Adrenal gland (tissue), 9 donors: ENCODE measurements at regions not wholly inside any gene's neighbourhood (a gene's known extent, or its start where the extent isn't known, plus 50 kb on each side); places are given as distances from the start of the nearest gene placed in this dataset.

Experiments used
- DNase-seq, 7 donors: peaks; one replicate each; pipeline ENCODE4 v3.0.0-alpha.2; 2019 to 2020
- H3K27ac ChIP-seq, 5 donors: fragments of 200-600 bp; sonication (generic) in 4 of 5; 1 replicate in 3 of 5; 2 replicates in 2 of 5; pipeline versions ENCODE4 v1.5.1 to v1.8.0; 2016 to 2020; ENCODE audit warnings: mild to moderate bottlenecking in 1 of 5
- H3K27me3 ChIP-seq: fragments of 200-600 bp; 2 replicates; pipeline ENCODE4 v1.8.0; 2021
- H3K36me3 ChIP-seq, 2 donors: fragments of 200-600 bp; replicated peaks in 1 of 2; 1 replicate in 1 of 2; 2 replicates in 1 of 2; pipeline versions ENCODE4 v1.5.1 to v1.8.0; 2018 to 2022
- H3K4me1 ChIP-seq, 2 donors: fragments of 200-600 bp; replicated peaks in 1 of 2; 1 replicate in 1 of 2; 2 replicates in 1 of 2; pipeline versions ENCODE4 v1.5.1 to v1.8.0; 2018 to 2021
- H3K4me3 ChIP-seq, 4 donors: fragments of 200-600 bp; sonication (generic) in 3 of 4; one replicate each; pipeline ENCODE4 v1.5.1; 2016 to 2018
- H3K9me3 ChIP-seq, 3 donors: fragments of 200-600 bp; sonication (generic) in 1 of 3; replicated peaks in 1 of 3; 1 replicate in 2 of 3; 2 replicates in 1 of 3; pipeline versions ENCODE4 v1.5.1 to v1.8.0; 2016 to 2021
- POLR2A ChIP-seq, 2 donors: fragments of 450-650 bp; IDR thresholded peaks; one replicate each; pipeline ENCODE4 v1.6.1; 2017; ENCODE audit warnings: antibody characterized with exemption in 2 of 2, mild to moderate bottlenecking in 2 of 2, moderate library complexity in 1 of 2
- WGBS, 4 donors: extraction: QIAGEN DNeasy Blood & Tissue Kit in 2 of 4; methylation state at CpG; one replicate each; pipeline versions ENCODE4 v1.1.5 to v1.1.7; 2013 to 2017; 5-methylcytosine and 5-hydroxymethylcytosine counted together
- intact Hi-C, 2 donors: fragments of 100-400 bp; cut with DNase I; formaldehyde crosslinking; loops; one replicate each; pipeline versions ENCODE4 v1.14.1 to v1.15.0; 2022 to 2023
- TF ChIP-seq, protein P1 (sequence below), 6 experiments: fragments of 450-650 bp in 4 of 6; fragments of 200-600 bp in 2 of 6; sonication (generic) in 1 of 6; IDR thresholded peaks; 1 replicate in 5 of 6; 2 replicates in 1 of 6; pipeline versions ENCODE4 v1.5.1 to v1.8.0; 2016 to 2021; ENCODE audit warnings: antibody characterized with exemption in 6 of 6, mild to moderate bottlenecking in 2 of 6, moderate library complexity in 1 of 6
- donor health status: healthy with polysubstance abuse.
- donor health status: Bipolar disorder and iron deficiency.
- donor health status: DM: yes; HTN: yes; CAD: no.
- donor health status: DM: no; HTN: no; CAD: no.
- donor health status: DM: no; HTN: no; CAD: no.

DNA sequence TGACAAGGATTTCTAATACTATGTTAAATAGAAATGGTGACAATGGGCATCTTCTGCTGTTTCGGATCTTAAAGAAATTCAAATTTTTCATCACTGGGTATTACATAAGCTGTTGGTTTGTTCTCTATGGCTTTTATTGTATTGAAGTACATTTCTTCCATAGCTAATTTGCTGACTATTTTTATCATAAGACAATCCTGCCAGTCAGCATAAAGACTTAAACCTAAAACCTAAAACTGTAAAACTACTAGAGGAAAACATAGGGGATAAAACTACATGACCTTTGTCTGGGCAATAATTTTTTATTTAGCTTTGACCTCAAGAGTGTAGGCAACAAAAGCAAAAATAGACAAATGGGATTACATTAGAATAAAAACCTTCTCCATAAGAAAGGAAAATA lies 1017.4 kb downstream of the SI start:
- Histone ChIP-seq H3K4me3 (no peak overlapping the region), H3K27ac (no peak overlapping the region), H3K4me1 (no peaks in the 10 kb centered on the region), H3K9me3 (no peaks in the 10 kb centered on the region), H3K36me3 (no peaks in the 10 kb centered on the region), H3K27me3 (no peaks in the 10 kb centered on the region)
- no peak for TF ChIP-seq POLR2A (IDR thresholded peaks at IDR 0.05)
- TF ChIP-seq, protein P1, sequence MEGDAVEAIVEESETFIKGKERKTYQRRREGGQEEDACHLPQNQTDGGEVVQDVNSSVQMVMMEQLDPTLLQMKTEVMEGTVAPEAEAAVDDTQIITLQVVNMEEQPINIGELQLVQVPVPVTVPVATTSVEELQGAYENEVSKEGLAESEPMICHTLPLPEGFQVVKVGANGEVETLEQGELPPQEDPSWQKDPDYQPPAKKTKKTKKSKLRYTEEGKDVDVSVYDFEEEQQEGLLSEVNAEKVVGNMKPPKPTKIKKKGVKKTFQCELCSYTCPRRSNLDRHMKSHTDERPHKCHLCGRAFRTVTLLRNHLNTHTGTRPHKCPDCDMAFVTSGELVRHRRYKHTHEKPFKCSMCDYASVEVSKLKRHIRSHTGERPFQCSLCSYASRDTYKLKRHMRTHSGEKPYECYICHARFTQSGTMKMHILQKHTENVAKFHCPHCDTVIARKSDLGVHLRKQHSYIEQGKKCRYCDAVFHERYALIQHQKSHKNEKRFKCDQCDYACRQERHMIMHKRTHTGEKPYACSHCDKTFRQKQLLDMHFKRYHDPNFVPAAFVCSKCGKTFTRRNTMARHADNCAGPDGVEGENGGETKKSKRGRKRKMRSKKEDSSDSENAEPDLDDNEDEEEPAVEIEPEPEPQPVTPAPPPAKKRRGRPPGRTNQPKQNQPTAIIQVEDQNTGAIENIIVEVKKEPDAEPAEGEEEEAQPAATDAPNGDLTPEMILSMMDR (IDR thresholded peaks at IDR 0.05): no peak
- DNase-seq: no peak
- WGBS, 4 donors: 79 to 92% (median 86%) methylated on average over 1 of the region's 1 CpG
- intact Hi-C loops: no loop called here

GRCh38 chr3:164049847-164050246 lies 1028.4 kb downstream of the SI start:
- no peak for DNase-seq
- intact Hi-C loops: no loop called here
- no peaks in the 10 kb centered on the region for H3K27me3 ChIP-seq
- TF ChIP-seq, protein P1 (IDR thresholded peaks at IDR 0.05): no peak
- TF ChIP-seq POLR2A (IDR thresholded peaks at IDR 0.05): no peak
- H3K4me1 ChIP-seq: no peaks in the 10 kb centered on the region
- no peaks in the 10 kb centered on the region for H3K36me3 ChIP-seq
- H3K27ac ChIP-seq: no peak overlapping the region
- H3K4me3 ChIP-seq: no peak overlapping the region
- WGBS, 4 donors: 82 to 93% (median 88%) methylated on average over 1 of the region's 1 CpG
- H3K9me3 ChIP-seq: no peaks in the 10 kb centered on the region

GRCh38 chr3:164048451-164048850 lies 1029.8 kb downstream of the SI start:
- no peaks in the 10 kb centered on the region for H3K27me3 ChIP-seq
- no peaks in the 10 kb centered on the region for H3K4me1 ChIP-seq
- no peak for TF ChIP-seq POLR2A (IDR thresholded peaks at IDR 0.05)
- TF ChIP-seq, protein P1 (IDR thresholded peaks at IDR 0.05): no peak
- 82 to 88% (median 88%) methylated on average over 4 of the region's 4 CpGs for WGBS, 4 donors
- no peak overlapping the region for H3K27ac ChIP-seq
- H3K36me3 ChIP-seq: no peaks in the 10 kb centered on the region
- intact Hi-C loops: no loop called here
- H3K4me3 ChIP-seq: no peak overlapping the region
- no peaks in the 10 kb centered on the region for H3K9me3 ChIP-seq
- no peak for DNase-seq

- DNase-seq: no peak
- H3K4me1 ChIP-seq: no peaks in the 10 kb centered on the region
- TF ChIP-seq, protein P1 (IDR thresholded peaks at IDR 0.05): no peak
- no peak for TF ChIP-seq POLR2A (IDR thresholded peaks at IDR 0.05)
- H3K4me3 ChIP-seq: no peak overlapping the region
- no peak overlapping the region for H3K27ac ChIP-seq
- WGBS, 4 donors: 56 to 68% (median 60%) methylated on average over 2 of the region's 2 CpGs
- no peaks in the 10 kb centered on the region for H3K36me3 ChIP-seq
- H3K9me3 ChIP-seq: no peaks in the 10 kb centered on the region
- intact Hi-C loops: no loop called here
- no peaks in the 10 kb centered on the region for H3K27me3 ChIP-seq
These were observed 1037.3 kb downstream of the SI start for GRCh38 chr3:164040991-164041390.
